ENCODE measurements at regions not wholly inside any gene's neighbourhood (a gene's known extent, or its start where the extent isn't known, plus 50 kb on each side); places are given as distances from the start of the nearest gene placed in this dataset.

DNA sequence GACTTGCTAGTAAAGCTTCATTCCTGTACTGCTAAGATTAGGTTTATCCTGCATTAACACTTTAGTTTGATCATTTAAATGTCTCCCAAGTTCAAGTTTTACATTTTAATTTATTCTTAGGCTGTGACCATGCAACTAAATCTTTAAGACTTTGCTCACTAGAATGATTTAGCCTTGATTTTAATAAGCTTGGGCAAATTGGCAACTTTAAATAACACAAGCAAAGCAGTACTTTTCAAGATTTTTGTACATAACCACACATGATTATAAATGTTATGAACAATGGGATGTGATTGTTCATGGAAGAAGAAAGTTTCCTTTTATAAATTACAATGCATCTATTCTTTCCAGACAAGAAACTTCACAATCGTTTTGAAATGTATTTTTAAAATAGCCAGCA lies 948.0 kb upstream of the EPHA7 start:
- no peak for DNase-seq

DNA sequence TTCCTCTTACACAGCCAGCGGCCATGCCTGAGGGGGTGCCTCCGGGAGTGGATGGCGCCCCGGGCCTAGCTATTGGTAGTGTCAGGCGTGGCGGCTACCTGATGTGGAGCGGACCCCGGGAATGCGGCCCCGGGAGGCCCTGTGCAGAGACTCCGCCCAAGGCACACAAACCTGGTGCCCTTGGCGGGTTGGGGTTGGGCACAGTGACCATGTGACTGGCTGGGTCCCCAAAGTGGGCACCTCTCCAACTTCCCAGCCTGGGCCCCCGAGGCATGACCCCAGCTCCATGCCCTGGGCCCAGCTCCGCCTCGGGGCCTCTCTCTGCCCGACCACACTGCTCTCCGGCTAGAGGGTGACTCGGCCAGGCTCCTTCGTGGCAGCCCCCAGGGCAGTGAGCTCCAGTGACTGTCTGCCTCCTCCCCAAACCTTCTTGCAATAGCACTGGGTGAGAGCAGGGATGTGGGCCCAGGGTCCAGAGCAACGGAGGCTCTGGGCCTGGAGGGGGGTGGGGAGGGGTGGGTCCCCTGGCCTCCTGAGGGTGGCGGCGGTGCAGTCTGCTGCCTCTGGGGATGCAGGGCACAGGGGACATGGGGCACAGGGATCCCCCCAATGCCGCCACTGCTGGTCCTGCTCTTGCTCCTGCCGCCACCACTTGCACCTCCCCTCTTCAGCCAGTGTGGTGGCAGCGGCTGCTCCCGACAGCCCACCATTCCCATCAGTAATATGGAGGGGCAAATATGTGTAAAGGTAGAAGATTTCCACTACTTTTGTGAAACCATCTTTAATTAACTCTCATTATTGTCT lies 942.9 kb upstream of the EPHA7 start:
- DNase-seq: no peak

DNA sequence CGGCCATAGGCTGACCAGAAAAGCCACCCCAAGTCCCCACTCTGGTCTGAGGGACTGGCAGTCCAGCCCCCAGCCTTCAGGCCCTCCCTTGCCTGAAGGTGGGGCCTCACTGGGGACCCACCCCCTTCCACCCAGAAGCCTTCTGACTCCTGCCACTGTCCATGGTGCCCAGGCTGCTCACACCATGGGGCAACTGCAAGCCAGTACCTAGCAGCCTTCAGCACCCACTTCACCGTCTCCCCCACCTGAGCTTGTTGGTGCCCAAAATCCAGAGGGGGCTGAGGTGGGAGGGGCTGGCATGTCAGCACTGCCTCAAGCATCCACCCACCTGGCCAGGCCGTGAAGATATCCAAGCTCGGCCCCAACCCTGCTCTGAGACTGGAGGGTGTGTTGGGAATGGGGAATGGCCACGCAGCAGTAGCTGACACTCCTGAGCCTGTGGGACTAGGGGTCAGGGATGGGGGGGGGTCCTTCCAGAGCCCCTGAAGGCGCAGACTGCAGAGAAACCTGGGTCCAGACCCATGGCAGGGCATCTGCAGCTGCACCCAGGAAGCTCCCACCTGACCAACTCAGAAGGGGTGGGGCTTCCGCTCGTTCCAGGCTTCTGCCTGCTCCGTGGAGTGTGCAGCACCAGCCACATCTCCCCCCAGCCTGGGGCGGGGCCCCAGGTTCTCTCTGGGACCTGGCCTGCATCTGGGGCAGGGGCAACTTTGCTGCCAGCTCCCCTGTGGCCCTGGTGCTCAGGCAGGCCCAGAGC lies 942.1 kb upstream of the EPHA7 start:
- DNase-seq: no peak

DNA sequence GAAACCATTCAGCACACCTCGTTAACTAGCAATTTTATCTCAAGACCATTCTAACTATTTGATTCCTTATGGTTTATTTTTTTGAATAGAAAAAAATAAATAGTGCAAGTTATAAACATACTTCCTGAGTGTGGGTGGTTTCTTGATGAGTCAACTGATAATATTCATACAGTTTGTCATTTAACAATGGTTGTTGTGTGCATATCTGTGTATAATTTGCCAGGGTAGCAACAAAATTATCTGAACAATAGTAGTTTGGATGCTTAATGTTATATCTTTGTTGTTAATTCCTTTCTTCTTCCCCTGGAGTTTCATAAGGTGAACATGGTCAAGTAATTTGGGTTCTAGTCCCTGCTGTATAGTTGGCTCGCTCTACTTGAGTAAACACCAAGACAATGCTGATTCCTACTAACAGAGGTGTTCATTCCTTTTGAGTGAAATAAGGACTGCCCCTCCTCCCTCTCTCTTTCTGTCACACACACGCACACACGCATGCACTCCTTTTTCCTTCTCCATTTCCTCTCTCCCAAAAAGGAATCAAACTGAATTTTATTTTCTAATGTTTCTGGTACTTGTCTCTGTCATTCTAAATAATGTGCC lies 938.1 kb upstream of the EPHA7 start:
- no peak for DNase-seq

DNA sequence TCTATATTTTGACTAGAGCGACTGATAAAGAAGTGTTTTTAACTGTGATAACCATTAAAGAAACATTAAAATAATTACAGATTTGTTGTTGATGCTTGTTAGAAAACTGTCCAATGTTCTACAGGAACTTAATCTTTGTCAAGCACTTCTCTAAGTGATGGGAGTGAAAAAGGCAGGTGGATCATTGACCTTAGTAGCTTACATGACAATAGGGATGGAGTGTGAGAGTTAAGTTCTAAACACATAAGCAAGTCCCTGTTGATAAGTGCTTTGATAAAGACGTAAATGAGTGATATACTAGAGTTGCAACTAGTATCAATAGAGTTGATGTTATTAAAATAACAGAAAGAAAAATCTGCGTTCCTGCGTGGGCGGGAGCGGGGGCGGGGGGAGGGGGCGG lies 931.5 kb upstream of the EPHA7 start:
- no peak for DNase-seq

DNA sequence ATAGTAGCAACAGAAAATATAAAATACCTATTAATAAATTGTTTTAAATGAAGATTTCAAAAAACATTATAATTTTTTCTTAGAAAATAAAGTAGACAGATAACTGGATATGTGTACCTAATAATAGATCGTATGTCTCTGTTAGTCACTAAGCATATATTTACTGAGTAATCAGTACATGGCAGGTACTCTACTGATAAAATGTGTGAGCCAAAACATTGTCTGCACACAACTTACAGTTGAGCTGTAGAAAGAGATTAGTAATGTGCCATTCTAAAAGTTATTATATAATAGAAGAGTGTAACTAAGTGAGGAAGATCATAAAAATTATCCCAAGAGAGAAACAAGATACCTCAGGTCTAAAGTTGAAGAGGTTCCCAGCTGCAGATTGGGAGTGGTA lies 929.9 kb upstream of the EPHA7 start:
- no peak for DNase-seq

DNA sequence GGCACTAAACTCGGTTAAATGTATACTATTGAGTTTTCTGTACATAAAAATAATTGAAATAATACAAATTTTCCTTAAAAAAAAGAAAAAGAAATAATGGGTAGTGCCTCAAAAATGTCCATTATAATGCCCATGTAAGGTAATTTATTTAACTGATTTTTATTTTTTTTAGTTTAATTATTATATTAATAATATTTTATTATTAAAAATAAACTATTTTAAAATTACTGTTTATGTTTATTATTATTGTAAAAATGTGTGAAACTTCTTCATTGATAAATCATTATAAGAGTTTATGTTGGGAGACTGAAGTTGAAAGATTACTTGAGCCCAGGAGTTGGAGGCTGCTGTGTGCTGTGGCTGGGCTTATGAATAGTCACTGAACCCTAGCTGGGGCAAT lies 925.5 kb upstream of the EPHA7 start:
- no peak for DNase-seq

DNA sequence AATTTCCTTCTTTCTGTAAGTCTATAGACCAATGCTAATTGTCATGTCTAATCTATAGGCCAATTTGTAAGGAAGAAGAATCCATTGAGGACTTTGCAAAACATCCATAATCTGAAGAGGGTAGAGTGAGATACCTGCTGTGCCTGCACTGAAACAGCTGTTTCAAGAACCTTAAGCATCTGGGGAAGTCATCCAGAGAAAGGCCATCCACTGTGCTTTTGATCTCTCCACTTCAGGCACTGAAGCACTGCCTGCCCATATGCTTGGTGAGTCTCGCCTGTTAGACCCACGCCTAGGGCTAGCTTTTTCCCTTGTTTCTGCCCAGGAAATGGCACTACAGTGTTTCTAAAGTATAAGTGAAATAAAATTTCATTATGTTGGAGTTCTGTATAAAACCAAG lies 921.8 kb upstream of the EPHA7 start:
- DNase-seq: no peak

GRCh38 chr6:94323853-94324252 lies 904.5 kb upstream of the EPHA7 start:
- DNase-seq: no peak

DNA sequence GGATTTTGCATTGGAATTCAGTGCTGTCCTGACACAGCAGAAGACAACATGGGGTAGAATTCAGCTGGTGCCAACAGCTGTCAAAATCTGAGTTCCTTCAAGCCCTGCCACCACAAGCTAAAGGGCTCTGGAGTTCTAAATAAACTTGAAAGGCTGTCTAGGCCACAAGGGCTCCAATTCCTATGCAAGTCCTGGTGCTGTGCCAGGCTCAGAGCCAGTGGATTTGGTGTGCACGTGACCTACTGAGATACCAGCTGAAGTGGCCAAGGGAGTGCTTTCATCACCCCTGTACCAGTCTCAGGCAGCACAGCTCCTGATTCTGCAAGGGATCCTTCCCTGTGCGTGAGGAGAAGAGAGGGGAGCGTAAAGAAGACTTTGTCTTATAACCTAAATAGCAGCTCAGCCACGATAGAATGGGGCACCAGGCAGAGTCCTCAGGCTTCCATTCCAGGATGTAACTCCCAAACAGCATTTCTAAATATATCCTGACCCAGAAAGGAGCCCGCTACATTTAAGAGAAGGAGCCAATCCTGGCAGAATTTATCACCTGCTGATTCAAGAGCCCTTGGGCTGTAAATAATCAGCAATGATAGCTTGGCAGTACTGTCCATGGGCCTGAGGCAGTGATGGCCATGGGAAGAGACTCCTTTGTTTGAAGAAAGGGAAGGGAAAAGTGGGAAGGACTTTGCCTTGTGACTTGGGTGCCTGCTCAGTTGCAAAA lies 881.2 kb upstream of the EPHA7 start:
- no peak for DNase-seq

GRCh38 chr6:94289131-94289530 lies 869.8 kb upstream of the EPHA7 start:
- DNase-seq: no peak

- no peak for DNase-seq
Observed at GRCh38 chr6:94278146-94278545, 858.8 kb upstream of the EPHA7 start.

GRCh38 chr6:94272327-94272726 lies 853.0 kb upstream of the EPHA7 start:
- no peak for DNase-seq

GRCh38 chr6:94270091-94270948 lies 851.0 kb upstream of the EPHA7 start:
- DNase-seq: no peak

DNA sequence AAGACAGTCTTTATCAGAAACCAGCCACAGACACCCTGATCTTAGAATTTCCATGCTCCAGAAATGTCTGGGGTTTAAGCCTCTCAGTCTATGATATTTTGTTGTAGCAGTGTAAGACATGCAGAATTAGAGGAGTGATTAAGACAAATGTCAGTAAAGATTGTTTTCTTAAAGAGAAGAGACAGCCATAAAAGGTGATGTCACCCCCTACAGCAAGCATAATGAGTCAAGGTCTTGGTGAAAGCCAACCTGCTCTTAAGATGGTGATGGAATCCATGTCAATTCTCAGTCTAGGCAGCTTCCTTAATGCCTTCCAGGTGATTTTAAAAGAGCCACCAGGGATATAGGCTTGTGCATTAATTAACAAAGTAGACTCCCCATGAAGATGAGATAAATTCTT lies 849.9 kb upstream of the EPHA7 start:
- no peak for DNase-seq

GRCh38 chr6:94260765-94261164 lies 841.4 kb upstream of the EPHA7 start:
- DNase-seq: no peak

DNA sequence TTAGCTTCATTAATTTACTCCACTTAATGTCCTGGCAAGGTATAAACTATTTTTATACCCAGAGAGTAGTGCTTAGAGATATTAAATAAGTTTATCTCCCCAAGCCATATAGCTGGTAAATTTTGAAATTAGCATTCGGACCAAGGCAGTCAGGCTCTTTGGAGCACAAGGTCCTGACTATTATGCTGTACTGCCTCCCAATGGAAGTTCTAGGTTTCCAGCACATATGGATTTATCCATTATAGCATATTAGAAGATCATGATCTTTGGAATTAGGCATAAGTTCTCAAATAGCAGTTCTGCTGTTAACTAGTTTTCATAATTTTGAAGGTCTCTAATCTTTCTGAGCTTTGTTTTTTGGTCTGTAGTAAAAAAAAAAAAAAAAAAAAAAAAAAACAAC lies 835.3 kb upstream of the EPHA7 start:
- no peak for DNase-seq

DNA sequence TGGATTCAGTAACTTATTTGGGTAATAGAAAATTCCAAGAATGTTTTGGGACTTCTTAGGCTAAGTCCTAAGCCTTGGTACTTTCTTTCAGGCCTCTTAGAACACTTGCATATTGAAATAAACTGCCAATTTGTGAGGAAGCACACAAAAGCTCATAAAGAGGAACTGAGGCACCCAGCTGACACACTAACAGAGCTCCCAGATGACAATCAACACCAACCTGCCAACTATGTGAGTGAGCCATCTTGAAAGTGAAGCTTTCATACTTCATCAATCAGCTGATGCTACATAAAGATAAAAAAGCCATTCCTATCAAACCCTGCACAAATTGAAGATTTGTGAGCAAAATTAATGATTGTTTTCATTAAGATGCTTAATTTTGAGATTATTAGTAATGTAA lies 832.5 kb upstream of the EPHA7 start:
- no peak for DNase-seq

DNA sequence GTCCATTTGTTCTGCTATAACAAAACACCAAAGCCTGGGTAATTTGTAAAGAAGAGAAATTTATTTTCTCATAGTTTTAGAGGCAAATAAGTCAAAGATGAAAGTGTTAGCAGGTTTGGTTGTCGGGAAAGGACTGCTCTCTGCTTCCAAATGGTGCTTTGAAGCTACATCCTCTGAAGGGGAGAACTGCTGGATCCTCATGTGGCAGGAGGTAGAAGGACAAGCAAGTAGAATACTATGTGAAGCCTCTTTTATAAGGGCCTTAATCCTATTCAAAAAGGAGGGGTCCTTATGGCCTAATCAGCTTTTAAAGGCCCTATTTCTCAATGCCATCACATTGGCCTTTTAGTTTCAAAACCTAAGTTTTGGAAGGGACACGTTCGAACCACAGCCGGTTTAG lies 826.0 kb upstream of the EPHA7 start:
- DNase-seq: no peak

GRCh38 chr6:94238868-94239267 lies 819.5 kb upstream of the EPHA7 start:
- DNase-seq: no peak

GRCh38 chr6:94227741-94228140 lies 808.4 kb upstream of the EPHA7 start:
- no peak for DNase-seq

- no peak for DNase-seq
Observed at GRCh38 chr6:94217836-94218235, 798.5 kb upstream of the EPHA7 start.

DNA sequence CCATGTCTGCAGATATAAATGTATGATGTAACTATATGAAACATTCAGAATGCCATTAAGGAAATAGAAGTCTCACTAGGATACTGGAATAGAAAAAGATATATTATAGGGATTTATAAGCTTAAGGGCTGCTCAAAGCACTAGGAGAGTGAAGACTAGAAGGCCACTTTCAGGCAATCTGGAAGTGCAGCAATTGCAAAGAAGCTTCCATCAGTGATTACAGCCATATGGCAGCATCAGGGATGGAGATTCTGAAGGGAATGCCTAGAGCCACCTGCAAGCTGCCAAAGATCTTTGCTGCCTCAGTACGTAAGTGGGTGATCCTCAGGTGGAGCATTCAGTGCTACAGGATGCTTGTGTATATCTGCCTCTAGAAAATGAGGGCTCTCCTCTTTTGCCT lies 796.2 kb upstream of the EPHA7 start:
- no peak for DNase-seq
